Neuron (in vitro differentiated cells): ENCODE measurements at regions not wholly inside any gene's neighbourhood (a gene's known extent, or its start where the extent isn't known, plus 50 kb on each side); places are given as distances from the start of the nearest gene placed in this dataset.

Source experiments
- H2AFZ ChIP-seq: one replicate; pipeline ENCODE4 v1.6.1; 2013; ENCODE audit warnings: low read depth, mild to moderate bottlenecking, inconsistent platforms, low read length, moderate library complexity
- H3K27me3 ChIP-seq: one replicate; pipeline ENCODE4 v1.6.1; 2013; ENCODE audit warnings: low read length; ENCODE audit not compliant: insufficient read depth
- H3K36me3 ChIP-seq: one replicate; pipeline ENCODE4 v1.6.1; 2013; ENCODE audit warnings: low read length; ENCODE audit not compliant: insufficient read depth
- H3K4me1 ChIP-seq: one replicate; pipeline ENCODE4 v1.6.1; 2013; ENCODE audit warnings: low read length; ENCODE audit not compliant: insufficient read depth
- H3K4me3 ChIP-seq: 2 replicates; pipeline ENCODE4 v1.5.1; 2013; ENCODE audit warnings: mild to moderate bottlenecking, low read length, moderate library complexity
- H3K9me3 ChIP-seq: one replicate; pipeline ENCODE4 v1.6.1; 2013; ENCODE audit warnings: low read length

DNA sequence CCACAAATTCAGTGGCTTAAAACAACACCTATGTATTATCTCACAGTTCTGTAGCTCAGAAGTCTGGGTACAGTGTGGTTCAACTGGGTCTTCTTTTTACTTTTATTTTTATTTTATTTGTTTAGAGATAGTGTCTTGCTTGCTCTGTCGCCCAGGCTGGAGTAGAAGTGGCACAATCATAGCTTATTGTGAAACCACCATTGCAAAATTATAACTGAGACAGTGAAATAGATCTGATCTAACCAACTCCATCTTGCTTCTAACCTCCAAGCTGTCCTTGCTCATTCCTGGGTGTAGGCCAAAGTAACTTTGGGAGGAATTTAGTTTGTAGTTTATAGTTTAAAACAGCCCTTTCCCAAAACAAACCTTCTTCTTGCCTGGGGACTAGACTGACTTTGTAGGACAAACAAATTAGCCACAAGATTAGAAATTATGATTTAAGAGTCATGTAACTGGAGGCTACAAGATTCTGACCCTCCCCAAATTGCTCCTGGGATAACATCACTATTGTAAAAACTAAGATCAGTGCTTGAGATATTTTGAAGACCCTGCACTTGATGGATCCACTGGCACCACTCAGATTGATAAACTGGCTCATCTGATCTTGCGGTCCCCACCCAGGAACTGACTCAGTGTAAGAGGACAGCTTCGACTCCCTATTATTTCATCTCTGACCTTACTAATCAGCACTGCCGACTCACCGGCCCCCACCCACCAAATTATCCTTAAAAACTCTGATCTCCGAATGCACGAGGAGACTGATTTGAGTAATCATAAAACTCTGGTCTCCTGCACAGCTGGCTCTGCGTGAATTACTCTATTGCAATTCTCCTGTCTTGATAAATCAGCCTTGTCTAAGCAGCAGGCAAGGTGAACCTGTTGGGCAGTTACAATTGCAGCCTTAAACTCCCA, 193.4 kb upstream of the CDYL start:
- no peaks in the 10 kb centered on the region for H3K4me1 ChIP-seq
- no peak overlapping the region for H3K4me3 ChIP-seq
- no peaks in the 10 kb centered on the region for H3K9me3 ChIP-seq
- no peaks in the 10 kb centered on the region for H3K36me3 ChIP-seq
- H3K27me3 ChIP-seq = no peaks in the 10 kb centered on the region
- H2AFZ ChIP-seq = no peak overlapping the region

DNA sequence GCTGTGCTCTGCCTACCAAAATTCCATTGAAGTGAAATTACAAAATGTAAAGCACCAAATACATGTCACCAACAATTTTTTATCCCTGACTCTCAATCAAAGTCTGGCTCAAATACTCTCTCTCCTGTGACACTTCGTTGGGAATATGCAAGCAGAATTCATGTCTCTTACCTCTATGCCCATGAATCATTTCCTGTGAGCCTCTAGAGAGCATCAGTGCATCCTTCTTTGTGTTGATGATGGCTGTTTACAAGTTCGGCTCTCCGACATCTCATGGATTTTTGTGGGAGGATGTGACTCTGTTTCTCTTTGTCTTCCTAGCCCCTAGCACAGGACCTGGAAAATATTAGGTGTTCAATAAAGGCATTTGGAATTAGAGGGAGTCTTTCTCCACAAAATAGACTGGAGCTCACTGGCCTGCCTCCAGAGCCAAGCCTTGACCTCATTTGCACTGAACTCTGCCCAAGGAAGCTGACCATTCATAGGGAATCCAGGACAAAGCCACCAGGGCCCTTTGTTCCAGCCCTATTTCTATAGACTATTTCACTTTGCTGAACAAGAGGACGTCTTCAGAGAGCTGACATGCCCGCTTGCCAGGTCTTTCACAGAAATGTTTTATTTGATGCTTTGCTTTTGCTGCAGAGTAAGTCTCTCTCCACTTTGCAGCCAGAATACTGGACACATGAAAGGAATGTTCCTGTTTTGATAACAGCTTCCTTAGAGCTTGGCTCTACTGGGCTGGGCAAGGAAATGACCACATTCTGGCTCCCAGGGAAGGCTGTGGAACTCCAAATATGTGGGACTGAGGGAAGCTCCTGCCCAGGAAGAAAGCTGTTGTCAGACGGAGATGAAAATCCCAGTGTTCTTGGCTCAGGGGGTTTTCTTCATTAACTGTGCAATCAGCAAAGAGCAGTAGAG, 194.5 kb upstream of the CDYL start:
- no peak overlapping the region for H2AFZ ChIP-seq
- H3K4me3 ChIP-seq = no peak overlapping the region
- no peaks in the 10 kb centered on the region for H3K36me3 ChIP-seq

DNA sequence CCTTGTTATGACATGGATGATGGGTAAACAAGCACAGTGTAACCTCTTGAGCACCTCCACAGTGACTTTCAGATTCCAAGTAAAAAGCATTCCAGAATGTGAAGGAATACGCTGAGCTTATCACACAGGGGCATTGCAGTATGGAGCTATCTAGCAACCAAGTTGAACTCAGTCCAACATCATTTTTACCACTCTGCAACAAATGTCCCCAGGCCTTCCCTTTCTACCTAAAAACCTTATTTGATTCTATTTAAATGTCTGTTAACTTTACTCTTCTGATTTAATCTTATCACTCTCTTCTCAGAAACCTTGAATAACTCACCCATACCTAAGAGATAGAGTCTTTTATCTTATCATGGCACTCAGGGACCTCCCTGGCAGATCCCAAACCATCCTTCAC, 195.8 kb upstream of the CDYL start:
- Histone ChIP-seq H3K36me3 (no peaks in the 10 kb centered on the region), H3K4me3 (no peak overlapping the region), H3K27me3 (no peaks in the 10 kb centered on the region), H2AFZ (no peak overlapping the region), H3K4me1 (no peaks in the 10 kb centered on the region), H3K9me3 (no peaks in the 10 kb centered on the region)

More for the DNA sequence above, 194.5 kb upstream of the CDYL start:
- no peaks in the 10 kb centered on the region for H3K27me3 ChIP-seq
- H3K4me1 ChIP-seq = no peaks in the 10 kb centered on the region
- H3K9me3 ChIP-seq = no peaks in the 10 kb centered on the region

DNA sequence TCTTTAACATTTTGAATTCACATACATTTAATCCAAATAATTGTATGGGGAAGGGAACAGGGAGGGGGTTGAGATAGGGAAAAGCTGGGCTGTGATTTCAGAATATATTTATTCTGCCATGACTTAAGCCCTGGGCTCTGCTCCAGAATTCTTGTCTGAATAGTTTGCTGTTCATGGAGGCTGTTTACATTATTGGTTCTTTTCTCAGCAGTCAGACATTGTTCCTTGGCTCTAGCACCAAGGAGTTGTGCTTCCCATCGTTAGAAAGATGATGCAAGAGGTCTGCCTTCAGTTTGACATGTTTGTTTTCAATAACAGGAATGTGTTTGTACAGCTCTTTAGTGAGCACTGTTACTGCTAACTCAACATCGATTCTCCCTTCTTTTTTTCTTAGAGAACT, 198.8 kb upstream of the CDYL start:
- Histone ChIP-seq H2AFZ (no peak overlapping the region), H3K27me3 (no peaks in the 10 kb centered on the region), H3K4me3 (no peak overlapping the region)

DNA sequence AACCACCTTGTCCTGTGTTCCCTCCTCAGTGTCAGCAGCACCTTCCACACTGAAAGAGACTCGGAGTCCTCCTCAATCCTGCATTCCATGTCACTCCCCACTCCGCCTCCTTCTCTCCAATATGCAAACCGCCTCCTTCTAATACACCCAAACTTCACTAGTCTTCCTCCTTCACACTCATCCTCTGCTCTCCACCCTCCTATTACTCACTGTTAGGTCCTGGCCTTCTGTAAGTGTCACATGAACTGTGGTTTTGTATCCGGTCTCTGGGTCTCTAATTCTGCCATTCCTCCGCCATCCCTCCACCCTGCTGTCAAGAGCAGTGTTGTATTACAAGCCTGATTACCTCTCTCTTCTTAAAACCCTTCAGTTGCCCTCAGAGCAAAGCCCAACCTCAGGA, 200.5 kb upstream of the CDYL start:
- Histone ChIP-seq H3K9me3 (no peaks in the 10 kb centered on the region), H3K4me3 (no peak overlapping the region), H3K4me1 (no peaks in the 10 kb centered on the region), H2AFZ (no peak overlapping the region), H3K27me3 (no peaks in the 10 kb centered on the region), H3K36me3 (no peaks in the 10 kb centered on the region)

More for the DNA sequence above, 198.8 kb upstream of the CDYL start:
- no peaks in the 10 kb centered on the region for H3K9me3 ChIP-seq
- H3K4me1 ChIP-seq = no peaks in the 10 kb centered on the region
- no peaks in the 10 kb centered on the region for H3K36me3 ChIP-seq

DNA sequence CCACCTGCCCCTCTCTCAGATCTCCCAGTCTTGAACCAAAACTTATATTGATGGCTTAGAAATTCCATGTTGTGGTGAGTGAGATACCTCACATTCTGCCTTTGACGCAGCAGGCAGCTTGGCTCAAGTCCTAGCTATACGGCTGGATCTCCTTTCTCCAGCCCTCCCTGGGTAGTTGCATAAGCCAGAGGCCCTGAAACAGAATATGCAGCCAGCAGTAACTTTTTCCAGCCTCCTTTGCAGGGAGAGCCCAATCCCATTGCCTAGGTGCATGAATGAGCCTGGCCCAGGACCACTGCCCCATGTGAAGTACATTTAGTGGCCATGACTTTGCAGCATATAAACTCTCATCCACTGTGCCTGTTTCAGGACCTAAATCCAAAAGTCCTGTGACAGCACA, 202.2 kb upstream of the CDYL start:
- no peaks in the 10 kb centered on the region for H3K36me3 ChIP-seq
- no peaks in the 10 kb centered on the region for H3K27me3 ChIP-seq
- no peak overlapping the region for H2AFZ ChIP-seq
- H3K9me3 ChIP-seq = no peaks in the 10 kb centered on the region
- H3K4me3 ChIP-seq = no peak overlapping the region
- no peaks in the 10 kb centered on the region for H3K4me1 ChIP-seq

DNA sequence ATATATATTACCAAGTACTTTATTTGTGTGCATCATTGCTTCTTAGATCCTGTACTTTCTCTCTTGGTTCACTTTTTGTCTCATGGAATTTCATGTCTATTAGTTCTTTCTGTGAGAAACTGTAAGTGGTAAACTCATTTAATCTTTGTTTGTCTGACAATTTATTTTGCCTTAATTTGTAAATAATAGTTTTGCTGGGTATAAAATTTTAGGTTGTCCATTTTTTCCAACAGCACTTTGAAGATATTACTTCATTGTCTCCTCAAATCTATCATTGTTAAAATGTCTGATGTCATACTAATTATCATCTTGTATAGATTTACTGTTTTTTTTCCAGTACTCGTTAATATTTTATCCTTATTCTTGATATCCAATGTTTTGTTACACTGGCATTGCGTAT, 205.2 kb upstream of the CDYL start:
- Histone ChIP-seq H3K36me3 (no peaks in the 10 kb centered on the region), H3K9me3 (no peaks in the 10 kb centered on the region), H3K4me1 (no peaks in the 10 kb centered on the region), H2AFZ (no peak overlapping the region), H3K27me3 (no peaks in the 10 kb centered on the region), H3K4me3 (no peak overlapping the region)

DNA sequence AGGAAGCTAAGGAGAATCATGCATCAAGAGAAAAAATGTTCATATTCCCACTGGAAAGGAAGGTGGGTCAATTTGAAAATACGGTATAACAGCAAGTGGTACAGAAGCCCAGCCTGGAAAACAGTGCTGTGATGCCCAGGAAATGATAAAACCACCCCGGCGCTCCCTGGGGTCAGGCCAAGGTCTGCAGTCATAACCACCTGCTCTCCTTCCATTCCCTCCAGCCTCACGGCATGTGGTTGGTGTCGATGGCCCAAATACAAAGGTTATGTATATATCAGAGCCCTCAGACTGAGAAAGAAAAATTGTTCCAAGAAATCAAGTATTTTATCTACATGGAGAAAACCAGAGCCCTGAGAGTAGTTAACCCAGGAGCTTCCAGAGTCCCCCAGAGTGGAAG, 208.1 kb upstream of the CDYL start:
- Histone ChIP-seq H3K9me3 (no peaks in the 10 kb centered on the region), H3K4me1 (no peaks in the 10 kb centered on the region), H3K4me3 (no peak overlapping the region), H3K27me3 (no peaks in the 10 kb centered on the region), H2AFZ (no peak overlapping the region), H3K36me3 (no peaks in the 10 kb centered on the region)

DNA sequence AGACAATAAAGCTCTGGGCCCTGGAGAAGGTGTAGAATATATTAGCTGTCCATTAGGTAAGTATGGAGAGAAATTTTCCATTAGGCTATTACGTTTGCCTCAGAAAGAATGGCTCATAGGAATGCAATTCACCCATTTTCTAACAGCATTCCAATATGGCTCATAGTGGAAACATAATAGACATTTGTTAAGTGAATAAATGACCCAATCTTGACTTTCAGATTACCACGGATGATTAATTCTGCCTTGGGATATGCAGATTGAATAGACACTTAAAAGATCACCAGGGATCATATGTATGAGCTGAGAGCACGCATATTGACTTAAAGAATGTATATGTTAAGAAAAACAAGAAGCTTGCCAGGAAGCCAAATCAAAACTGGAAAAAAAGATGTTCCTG, 209.1 kb upstream of the CDYL start:
- Histone ChIP-seq H3K36me3 (no peaks in the 10 kb centered on the region), H3K27me3 (no peaks in the 10 kb centered on the region), H3K9me3 (no peaks in the 10 kb centered on the region), H3K4me1 (no peaks in the 10 kb centered on the region), H2AFZ (no peak overlapping the region), H3K4me3 (no peak overlapping the region)

DNA sequence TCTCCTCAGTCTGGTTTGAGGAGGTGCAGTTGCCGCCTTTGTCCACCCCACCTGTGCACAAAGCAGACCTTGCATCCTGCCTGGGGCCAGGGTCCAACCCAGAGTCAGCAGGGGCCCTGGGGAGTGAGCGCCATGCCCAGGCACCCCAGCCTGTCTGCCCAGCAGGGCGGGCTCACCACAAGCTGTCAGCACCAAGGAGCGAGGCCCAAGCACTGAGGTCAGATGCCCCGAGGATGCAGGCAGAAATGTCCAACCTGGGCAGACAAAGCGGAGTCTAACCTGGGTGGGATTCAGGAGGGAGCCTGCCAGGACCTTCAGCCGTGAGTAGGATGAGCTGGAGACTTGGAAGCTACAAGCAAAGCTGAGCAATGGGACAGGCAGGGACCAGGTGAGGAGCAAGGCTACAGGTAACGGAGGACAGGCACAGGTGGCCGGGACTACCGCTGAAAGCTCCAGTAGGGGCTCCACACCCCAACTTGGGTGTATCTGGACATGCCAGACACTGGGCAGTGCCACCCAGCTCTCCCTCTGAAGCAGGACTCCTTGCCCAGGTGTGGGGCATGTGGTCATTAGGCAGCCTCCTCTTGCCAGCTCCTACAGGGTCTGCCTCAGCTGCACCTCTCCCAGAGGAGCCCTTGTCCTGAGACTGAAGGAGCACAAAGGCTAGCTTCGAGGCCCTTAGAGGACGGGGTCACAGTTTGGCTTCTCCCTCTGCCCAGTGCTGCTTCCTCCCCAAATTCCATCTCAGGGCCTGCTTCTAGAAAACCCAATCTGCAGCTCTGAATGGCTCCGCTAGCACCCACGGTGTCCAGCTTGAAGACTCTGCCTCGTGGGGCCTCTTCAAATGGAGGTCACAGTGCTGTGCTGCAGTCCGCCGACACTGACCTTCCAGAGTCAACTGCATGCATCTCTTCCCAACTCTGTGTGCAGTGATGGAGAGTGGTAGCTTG, 210.6 kb upstream of the CDYL start:
- no peak overlapping the region for H3K4me3 ChIP-seq
- no peaks in the 10 kb centered on the region for H3K27me3 ChIP-seq
- no peak overlapping the region for H2AFZ ChIP-seq
- no peaks in the 10 kb centered on the region for H3K36me3 ChIP-seq
- no peaks in the 10 kb centered on the region for H3K4me1 ChIP-seq
- H3K9me3 ChIP-seq = no peaks in the 10 kb centered on the region

DNA sequence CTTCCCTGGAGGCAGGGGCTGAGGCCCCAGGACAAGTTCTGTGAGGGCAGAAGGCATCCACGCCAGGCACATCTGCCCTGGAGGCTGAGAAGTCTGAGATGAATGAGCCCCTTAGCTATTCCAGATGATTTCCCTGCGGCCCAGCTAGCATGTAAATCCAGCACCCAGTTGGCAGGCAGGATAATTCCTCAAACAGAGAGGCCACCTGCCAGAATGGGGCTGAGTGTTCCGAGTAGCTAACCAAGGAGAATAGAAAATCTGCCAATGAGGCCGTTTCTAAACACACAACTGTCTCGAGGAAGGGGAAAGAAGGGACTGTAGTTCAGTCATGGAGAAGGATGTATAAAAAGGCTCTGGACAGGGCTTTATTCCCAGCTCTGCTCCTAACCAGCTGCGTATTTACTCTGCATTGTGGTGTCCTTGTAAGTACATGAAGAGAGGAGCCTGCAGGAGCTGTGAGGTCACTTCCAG, 211.4 kb upstream of the CDYL start:
- Histone ChIP-seq H3K9me3 (no peaks in the 10 kb centered on the region), H3K4me1 (no peaks in the 10 kb centered on the region), H3K36me3 (no peaks in the 10 kb centered on the region), H3K27me3 (no peaks in the 10 kb centered on the region), H3K4me3 (no peak overlapping the region), H2AFZ (no peak overlapping the region)

DNA sequence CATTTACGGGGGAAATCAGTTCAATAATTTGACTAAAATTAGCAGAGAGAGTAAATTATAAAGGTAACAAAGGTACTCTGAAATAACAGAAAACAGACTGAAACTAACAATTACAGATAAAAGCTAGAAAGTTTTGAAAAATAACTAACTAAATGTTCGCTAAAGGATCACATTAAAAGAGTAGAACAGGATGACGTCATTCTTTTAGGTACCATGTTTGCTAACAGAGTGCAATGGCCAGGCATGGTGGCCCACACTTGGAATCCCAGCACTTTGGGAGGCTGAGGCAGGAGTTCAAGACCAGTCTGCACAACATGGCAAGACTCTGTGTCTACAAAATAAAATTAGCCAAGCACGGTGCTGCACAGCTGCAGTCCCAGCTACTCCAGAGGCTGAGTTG, 212.3 kb upstream of the CDYL start:
- H3K4me3 ChIP-seq = no peak overlapping the region
- no peaks in the 10 kb centered on the region for H3K4me1 ChIP-seq
- H3K9me3 ChIP-seq = no peaks in the 10 kb centered on the region
- H3K27me3 ChIP-seq = no peaks in the 10 kb centered on the region
- no peaks in the 10 kb centered on the region for H3K36me3 ChIP-seq
- no peak overlapping the region for H2AFZ ChIP-seq
